Liver (tissue), 8 donors: ENCODE measurements at regions not wholly inside any gene's neighbourhood (a gene's known extent, or its start where the extent isn't known, plus 50 kb on each side); places are given as distances from the start of the nearest gene placed in this dataset.
"Not testable (repeated sequence)": the region's sequence is repeated elsewhere in the genome, so short reads cannot be mapped to it uniquely, and the experiment has no call there.

Experiments
- DNase-seq: peaks from one replicate; pipeline ENCODE4 v3.0.0-alpha.2; 2017; ENCODE audit warnings: low spot score
- H3K27ac ChIP-seq, 2 donors: one replicate each; pipeline ENCODE4 v1.7.0; 2013; ENCODE audit warnings: inconsistent platforms in 2 of 2, low read length in 2 of 2, control low read depth in 1 of 2, low read depth in 1 of 2, mild to moderate bottlenecking in 1 of 2
- H3K27me3 ChIP-seq, 4 donors: one replicate each; pipeline versions ENCODE4 v1.6.1 to v1.7.0; 2013; ENCODE audit warnings: low read length in 3 of 4, inconsistent platforms in 1 of 4, mild to moderate bottlenecking in 1 of 4, moderate library complexity in 1 of 4; ENCODE audit not compliant: control insufficient read depth in 4 of 4, insufficient read depth in 4 of 4
- H3K36me3 ChIP-seq, 4 donors: one replicate each; pipeline versions ENCODE4 v1.6.1 to v1.7.0; 2013; ENCODE audit warnings: low read length in 3 of 4, mild to moderate bottlenecking in 3 of 4, low read depth in 1 of 4, moderate library complexity in 1 of 4; ENCODE audit not compliant: control insufficient read depth in 4 of 4, insufficient read depth in 3 of 4
- H3K4me1 ChIP-seq, 4 donors: one replicate each; pipeline versions ENCODE4 v1.6.1 to v1.7.0; 2013; ENCODE audit warnings: low read length in 3 of 4, mild to moderate bottlenecking in 3 of 4, moderate library complexity in 1 of 4; ENCODE audit not compliant: control insufficient read depth in 4 of 4, insufficient read depth in 4 of 4
- H3K4me3 ChIP-seq, 3 donors: one replicate each; pipeline versions ENCODE4 v1.6.1 to v1.7.0; 2013; ENCODE audit warnings: low read length in 3 of 3, control low read depth in 1 of 3, low read depth in 1 of 3, mild to moderate bottlenecking in 1 of 3
- H3K9ac ChIP-seq, 2 donors: one replicate each; pipeline ENCODE4 v1.7.0; 2013; ENCODE audit warnings: low read length in 2 of 2, mild to moderate bottlenecking in 2 of 2, moderate library complexity in 2 of 2, control low read depth in 1 of 2, low read depth in 1 of 2
- H3K9me3 ChIP-seq, 4 donors: one replicate each; pipeline versions ENCODE4 v1.6.1 to v1.7.0; 2013; ENCODE audit warnings: low read length in 3 of 4; ENCODE audit not compliant: control insufficient read depth in 4 of 4
- ATF3 ChIP-seq: IDR thresholded peaks from 2 replicates; pipeline ENCODE4 v1.6.1; 2016; ENCODE audit warnings: antibody characterized with exemption
- EGR1 ChIP-seq, 2 donors: IDR thresholded peaks; 2 replicates each; pipeline ENCODE4 v1.6.1; 2016 to 2018; ENCODE audit warnings: antibody characterized with exemption in 2 of 2, low read depth in 2 of 2
- FOXA1 ChIP-seq: IDR thresholded peaks from 2 replicates; pipeline ENCODE4 v1.6.1; 2016; ENCODE audit warnings: antibody characterized with exemption
- FOXA2 ChIP-seq: IDR thresholded peaks from 2 replicates; pipeline ENCODE4 v1.6.1; 2016; ENCODE audit warnings: antibody characterized with exemption
- GABPA ChIP-seq, 2 donors: IDR thresholded peaks in 1 of 2; conservative IDR thresholded peaks in 1 of 2; 2 replicates each; pipeline ENCODE4 v1.6.1; 2016; ENCODE audit warnings: antibody characterized with exemption in 2 of 2, mild to moderate bottlenecking in 1 of 2, moderate library complexity in 1 of 2
- HNF4A ChIP-seq, 2 donors: conservative IDR thresholded peaks; 2 replicates each; pipeline ENCODE4 v1.6.1; 2016; ENCODE audit warnings: antibody characterized with exemption in 2 of 2, mild to moderate bottlenecking in 2 of 2
- HNF4G ChIP-seq: IDR thresholded peaks from 2 replicates; pipeline ENCODE4 v1.6.1; 2016; ENCODE audit warnings: antibody characterized with exemption
- JUND ChIP-seq, 2 donors: IDR thresholded peaks; 2 replicates each; pipeline ENCODE4 v1.6.1; 2016; ENCODE audit warnings: antibody characterized with exemption in 2 of 2
- MAX ChIP-seq: IDR thresholded peaks from 2 replicates; pipeline ENCODE4 v1.6.1; 2016; ENCODE audit warnings: antibody characterized with exemption
- NR2F2 ChIP-seq: IDR thresholded peaks from 2 replicates; pipeline ENCODE4 v1.6.1; 2016; ENCODE audit warnings: antibody characterized with exemption
- RAD21 ChIP-seq, 2 donors: IDR thresholded peaks; 2 replicates each; pipeline ENCODE4 v1.6.1; 2016; ENCODE audit warnings: antibody characterized with exemption in 2 of 2, mild to moderate bottlenecking in 2 of 2
- RXRA ChIP-seq, 2 donors: IDR thresholded peaks; 2 replicates each; pipeline ENCODE4 v1.6.1; 2017 to 2018; ENCODE audit warnings: antibody characterized with exemption in 2 of 2, mild to moderate bottlenecking in 1 of 2
- SP1 ChIP-seq: IDR thresholded peaks from 2 replicates; pipeline ENCODE4 v1.6.1; 2018; ENCODE audit warnings: antibody characterized with exemption, mild to moderate bottlenecking
- TAF1 ChIP-seq: conservative IDR thresholded peaks from 2 replicates; pipeline ENCODE4 v1.6.1; 2016; ENCODE audit warnings: antibody characterized with exemption, mild to moderate bottlenecking
- YY1 ChIP-seq: IDR thresholded peaks from 2 replicates; pipeline ENCODE4 v1.6.1; 2016; ENCODE audit warnings: antibody characterized with exemption, mild to moderate bottlenecking
- ZBTB33 ChIP-seq: IDR thresholded peaks from 2 replicates; pipeline ENCODE4 v1.6.1; 2016; ENCODE audit warnings: antibody characterized with exemption
- WGBS: extraction: QIAGEN DNeasy Blood & Tissue Kit; methylation state at CpG from one replicate; pipeline ENCODE4 v1.1.7; 2013; 5-methylcytosine and 5-hydroxymethylcytosine counted together
- TF ChIP-seq, protein P1 (sequence below): fragments of 150-350 bp; IDR thresholded peaks from 2 replicates; pipeline ENCODE4 v1.5.1; 2017; ENCODE audit warnings: improper control_type of control experiment, low read depth, low read length; ENCODE audit not compliant: missing input control
- TF ChIP-seq, protein P2 (sequence below): IDR thresholded peaks from 2 replicates; pipeline ENCODE4 v1.6.1; 2016; ENCODE audit warnings: antibody characterized with exemption, mild to moderate bottlenecking
- donor health status: healthy.
- donor health status: healthy.
- donor health status: healthy.
- donor health status: healthy.
- donor health status: healthy.

DNA sequence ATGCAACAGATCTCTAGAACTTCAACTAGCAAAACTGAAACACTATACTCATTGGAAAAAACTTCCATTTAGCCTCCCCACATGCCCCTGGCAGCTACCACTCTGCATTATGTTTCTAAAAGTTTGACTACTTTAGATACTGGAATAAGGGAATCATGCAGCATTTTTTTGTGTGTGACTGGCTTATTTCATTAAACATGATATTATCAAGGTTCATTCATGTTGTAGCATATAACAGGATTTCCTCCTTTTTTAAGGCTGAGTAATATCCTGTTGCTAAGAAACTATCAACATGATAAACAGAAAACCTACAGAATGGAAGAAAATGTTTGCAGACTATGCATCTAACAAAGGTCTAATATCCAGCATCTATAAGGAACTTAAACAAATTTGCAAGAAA is 597.9 kb downstream of the DMRTA1 start:
- H3K27ac ChIP-seq: no peak overlapping the region
- H3K9me3 ChIP-seq: no peaks in the 10 kb centered on the region
- no peak overlapping the region for H3K4me3 ChIP-seq
- H3K27me3 ChIP-seq: no peaks in the 10 kb centered on the region
- no peak overlapping the region for H3K9ac ChIP-seq
- peaks cover 0 to 2% (median 0%) of the 10 kb centered on the region in 4 donors for H3K36me3 ChIP-seq
- no peaks in the 10 kb centered on the region for H3K4me1 ChIP-seq
- DNase-seq: no peak
- TF ChIP-seq ZBTB33 (no peak), MAX (no peak), EGR1 (IDR thresholded peaks at IDR 0.05; ENCODE audit: low read depth in 2 of 2) (no peak), TAF1 (no peak), FOXA2 (no peak), JUND (IDR thresholded peaks at IDR 0.05) (no peak), NR2F2 (no peak), RAD21 (IDR thresholded peaks at IDR 0.05) (no peak), HNF4A (conservative IDR thresholded peaks at IDR 0.05) (no peak), ATF3 (no peak), GABPA (IDR thresholded peaks at IDR 0.05 in 1 of 2, conservative IDR thresholded peaks at IDR 0.05 in 1 of 2) (no peak), YY1 (no peak), FOXA1 (no peak), RXRA (IDR thresholded peaks at IDR 0.05) (no peak), SP1 (no peak), HNF4G (no peak)
- TF ChIP-seq, protein P1, sequence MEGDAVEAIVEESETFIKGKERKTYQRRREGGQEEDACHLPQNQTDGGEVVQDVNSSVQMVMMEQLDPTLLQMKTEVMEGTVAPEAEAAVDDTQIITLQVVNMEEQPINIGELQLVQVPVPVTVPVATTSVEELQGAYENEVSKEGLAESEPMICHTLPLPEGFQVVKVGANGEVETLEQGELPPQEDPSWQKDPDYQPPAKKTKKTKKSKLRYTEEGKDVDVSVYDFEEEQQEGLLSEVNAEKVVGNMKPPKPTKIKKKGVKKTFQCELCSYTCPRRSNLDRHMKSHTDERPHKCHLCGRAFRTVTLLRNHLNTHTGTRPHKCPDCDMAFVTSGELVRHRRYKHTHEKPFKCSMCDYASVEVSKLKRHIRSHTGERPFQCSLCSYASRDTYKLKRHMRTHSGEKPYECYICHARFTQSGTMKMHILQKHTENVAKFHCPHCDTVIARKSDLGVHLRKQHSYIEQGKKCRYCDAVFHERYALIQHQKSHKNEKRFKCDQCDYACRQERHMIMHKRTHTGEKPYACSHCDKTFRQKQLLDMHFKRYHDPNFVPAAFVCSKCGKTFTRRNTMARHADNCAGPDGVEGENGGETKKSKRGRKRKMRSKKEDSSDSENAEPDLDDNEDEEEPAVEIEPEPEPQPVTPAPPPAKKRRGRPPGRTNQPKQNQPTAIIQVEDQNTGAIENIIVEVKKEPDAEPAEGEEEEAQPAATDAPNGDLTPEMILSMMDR: no peak
- TF ChIP-seq, protein P2, sequence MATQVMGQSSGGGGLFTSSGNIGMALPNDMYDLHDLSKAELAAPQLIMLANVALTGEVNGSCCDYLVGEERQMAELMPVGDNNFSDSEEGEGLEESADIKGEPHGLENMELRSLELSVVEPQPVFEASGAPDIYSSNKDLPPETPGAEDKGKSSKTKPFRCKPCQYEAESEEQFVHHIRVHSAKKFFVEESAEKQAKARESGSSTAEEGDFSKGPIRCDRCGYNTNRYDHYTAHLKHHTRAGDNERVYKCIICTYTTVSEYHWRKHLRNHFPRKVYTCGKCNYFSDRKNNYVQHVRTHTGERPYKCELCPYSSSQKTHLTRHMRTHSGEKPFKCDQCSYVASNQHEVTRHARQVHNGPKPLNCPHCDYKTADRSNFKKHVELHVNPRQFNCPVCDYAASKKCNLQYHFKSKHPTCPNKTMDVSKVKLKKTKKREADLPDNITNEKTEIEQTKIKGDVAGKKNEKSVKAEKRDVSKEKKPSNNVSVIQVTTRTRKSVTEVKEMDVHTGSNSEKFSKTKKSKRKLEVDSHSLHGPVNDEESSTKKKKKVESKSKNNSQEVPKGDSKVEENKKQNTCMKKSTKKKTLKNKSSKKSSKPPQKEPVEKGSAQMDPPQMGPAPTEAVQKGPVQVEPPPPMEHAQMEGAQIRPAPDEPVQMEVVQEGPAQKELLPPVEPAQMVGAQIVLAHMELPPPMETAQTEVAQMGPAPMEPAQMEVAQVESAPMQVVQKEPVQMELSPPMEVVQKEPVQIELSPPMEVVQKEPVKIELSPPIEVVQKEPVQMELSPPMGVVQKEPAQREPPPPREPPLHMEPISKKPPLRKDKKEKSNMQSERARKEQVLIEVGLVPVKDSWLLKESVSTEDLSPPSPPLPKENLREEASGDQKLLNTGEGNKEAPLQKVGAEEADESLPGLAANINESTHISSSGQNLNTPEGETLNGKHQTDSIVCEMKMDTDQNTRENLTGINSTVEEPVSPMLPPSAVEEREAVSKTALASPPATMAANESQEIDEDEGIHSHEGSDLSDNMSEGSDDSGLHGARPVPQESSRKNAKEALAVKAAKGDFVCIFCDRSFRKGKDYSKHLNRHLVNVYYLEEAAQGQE: no peak

DNA sequence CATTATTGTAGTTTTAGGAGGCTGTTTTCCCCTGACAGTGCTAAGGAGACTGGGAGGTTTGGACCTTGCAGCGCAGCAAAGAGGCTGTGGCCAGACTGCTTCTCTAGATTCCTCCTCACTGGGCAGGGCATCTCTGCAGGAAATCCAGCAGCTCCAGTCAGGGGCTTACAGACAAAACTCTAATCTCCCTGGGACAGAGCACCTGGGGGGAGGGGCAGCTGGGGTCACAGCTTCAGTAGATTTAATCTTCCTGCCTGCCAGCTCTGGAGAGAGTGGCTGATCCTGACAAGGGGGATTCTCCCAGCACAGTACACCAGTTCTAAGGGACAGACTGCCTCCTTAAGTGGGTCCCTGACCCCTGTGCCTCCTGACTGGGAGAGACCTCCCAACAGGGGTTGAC is 599.4 kb downstream of the DMRTA1 start:
- WGBS: 97% methylated on average over 1 of the region's 1 CpG
- not testable (repeated sequence) for H3K36me3 ChIP-seq, DNase-seq, H3K4me3 ChIP-seq, H3K27ac ChIP-seq, H3K9ac ChIP-seq, H3K27me3 ChIP-seq, H3K9me3 ChIP-seq, H3K4me1 ChIP-seq
